Subcutaneous abdominal adipose tissue (tissue), 5 donors: ENCODE measurements at regions not wholly inside any gene's neighbourhood (a gene's known extent, or its start where the extent isn't known, plus 50 kb on each side); places are given as distances from the start of the nearest gene placed in this dataset.

Experiments
- H3K27ac ChIP-seq: one replicate; pipeline ENCODE4 v1.7.0; 2013; ENCODE audit warnings: low read depth, mild to moderate bottlenecking, inconsistent platforms, low read length, moderate library complexity
- H3K27me3 ChIP-seq, 5 donors: one replicate each; pipeline ENCODE4 v1.7.0; 2013; ENCODE audit warnings: low read length in 5 of 5, inconsistent platforms in 1 of 5; ENCODE audit not compliant: control insufficient read depth in 5 of 5, insufficient read depth in 4 of 5
- H3K36me3 ChIP-seq, 5 donors: one replicate each; pipeline ENCODE4 v1.7.0; 2013; ENCODE audit warnings: low read length in 5 of 5; ENCODE audit not compliant: control insufficient read depth in 5 of 5, insufficient read depth in 5 of 5
- H3K4me1 ChIP-seq, 5 donors: one replicate each; pipeline ENCODE4 v1.7.0; 2013; ENCODE audit warnings: low read length in 5 of 5, mild to moderate bottlenecking in 3 of 5, moderate library complexity in 1 of 5; ENCODE audit not compliant: control insufficient read depth in 5 of 5, insufficient read depth in 5 of 5
- H3K4me3 ChIP-seq, 5 donors: one replicate each; pipeline ENCODE4 v1.7.0; 2013; ENCODE audit warnings: low read length in 5 of 5, low read depth in 1 of 5
- H3K9ac ChIP-seq, 5 donors: one replicate each; pipeline ENCODE4 v1.7.0; 2013; ENCODE audit warnings: low read length in 5 of 5, mild to moderate bottlenecking in 4 of 5, moderate library complexity in 3 of 5
- H3K9me3 ChIP-seq, 5 donors: one replicate each; pipeline ENCODE4 v1.7.0; 2013; ENCODE audit warnings: low read length in 5 of 5; ENCODE audit not compliant: control insufficient read depth in 5 of 5
- donor health status: healthy.
- donor health status: healthy.
- donor health status: healthy.
- donor health status: healthy.
- donor health status: healthy.

GRCh38 chrX:39948582-39948981 lies 149.2 kb downstream of the BCOR start:
- peaks cover 0 to 7% (median 0%) of the 10 kb centered on the region in 5 donors for H3K4me1 ChIP-seq
- H3K27ac ChIP-seq = no peak overlapping the region
- H3K4me3 ChIP-seq = no peak overlapping the region
- H3K27me3 ChIP-seq = peaks cover 3 to 17% (median 16%) of the 10 kb centered on the region in 5 donors
- peaks cover 0 to 11% (median 9%) of the 10 kb centered on the region in 5 donors for H3K9me3 ChIP-seq
- no peaks in the 10 kb centered on the region for H3K36me3 ChIP-seq
- H3K9ac ChIP-seq = no peak overlapping the region

GRCh38 chrX:39950018-39950688 lies 147.6 kb downstream of the BCOR start:
- peaks cover 0 to 11% (median 0%) of the 10 kb centered on the region in 5 donors for H3K4me1 ChIP-seq
- no peak overlapping the region for H3K4me3 ChIP-seq
- no peak overlapping the region for H3K9ac ChIP-seq
- H3K27ac ChIP-seq = no peak overlapping the region
- peaks cover 3 to 23% (median 20%) of the 10 kb centered on the region in 5 donors for H3K27me3 ChIP-seq
- peaks cover 0 to 7% (median 5%) of the 10 kb centered on the region in 5 donors for H3K9me3 ChIP-seq
- H3K36me3 ChIP-seq = no peaks in the 10 kb centered on the region

- Histone ChIP-seq H3K27me3 (peaks cover 14 to 29% (median 24%) of the 10 kb centered on the region in 5 donors), H3K9ac (no peak overlapping the region), H3K4me3 (no peak overlapping the region), H3K36me3 (no peaks in the 10 kb centered on the region), H3K4me1 (peaks cover 0 to 19% (median 0%) of the 10 kb centered on the region in 5 donors), H3K27ac (no peak overlapping the region), H3K9me3 (peaks cover 0 to 7% (median 5%) of the 10 kb centered on the region in 5 donors)
Measured at GRCh38 chrX:39952989-39953388, 144.8 kb downstream of the BCOR start.

GRCh38 chrX:39953879-39954278 lies 143.9 kb downstream of the BCOR start:
- Histone ChIP-seq H3K27me3 (peaks cover 14 to 29% (median 25%) of the 10 kb centered on the region in 5 donors), H3K4me3 (no peak overlapping the region), H3K4me1 (peaks cover 0 to 20% (median 0%) of the 10 kb centered on the region in 5 donors), H3K27ac (no peak overlapping the region), H3K9ac (no peak overlapping the region), H3K36me3 (no peaks in the 10 kb centered on the region), H3K9me3 (peaks cover 0 to 7% (median 5%) of the 10 kb centered on the region in 5 donors)

- peaks cover 0 to 18% (median 0%) of the 10 kb centered on the region in 5 donors for H3K4me1 ChIP-seq
- H3K4me3 ChIP-seq = no peak overlapping the region
- H3K9ac ChIP-seq = no peak overlapping the region
- H3K27ac ChIP-seq = no peak overlapping the region
- peaks cover 14 to 32% (median 25%) of the 10 kb centered on the region in 5 donors for H3K27me3 ChIP-seq
- peaks cover 0 to 7% (median 5%) of the 10 kb centered on the region in 5 donors for H3K9me3 ChIP-seq
- H3K36me3 ChIP-seq = no peaks in the 10 kb centered on the region
Measured at GRCh38 chrX:39954851-39955250, 142.9 kb downstream of the BCOR start.

DNA sequence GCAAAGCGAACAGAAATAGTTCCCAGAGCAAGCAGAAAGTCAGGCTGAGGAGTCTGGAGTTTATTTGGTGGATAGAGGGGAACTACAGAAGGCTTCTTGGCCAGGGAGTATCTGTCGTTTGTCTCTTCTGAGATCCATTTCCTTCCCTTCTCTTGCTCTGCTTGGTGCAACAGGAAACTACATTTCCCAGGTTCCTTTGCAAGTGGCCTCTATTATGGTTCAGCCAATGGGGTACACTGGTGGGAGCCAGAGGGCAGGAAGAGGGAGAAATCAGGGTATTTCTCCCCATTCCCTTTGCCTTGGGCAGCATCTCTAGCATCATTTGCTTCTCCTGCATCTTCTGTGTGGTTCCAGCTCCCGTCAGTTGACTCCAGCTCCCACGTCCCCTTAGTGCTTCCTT lies 142.1 kb downstream of the BCOR start:
- Histone ChIP-seq H3K9ac (no peak overlapping the region), H3K4me3 (no peak overlapping the region), H3K27me3 (peaks cover 14 to 32% (median 25%) of the 10 kb centered on the region in 5 donors), H3K27ac (no peak overlapping the region), H3K36me3 (no peaks in the 10 kb centered on the region), H3K4me1 (peaks cover 0 to 18% (median 0%) of the 10 kb centered on the region in 5 donors), H3K9me3 (peaks cover 0 to 7% (median 5%) of the 10 kb centered on the region in 5 donors)

- Histone ChIP-seq H3K36me3 (no peaks in the 10 kb centered on the region), H3K27ac (no peak overlapping the region), H3K9me3 (peaks cover 0 to 2% (median 0%) of the 10 kb centered on the region in 5 donors), H3K4me1 (peaks cover 0 to 18% (median 0%) of the 10 kb centered on the region in 5 donors), H3K4me3 (no peak overlapping the region), H3K27me3 (peaks cover 14 to 26% (median 22%) of the 10 kb centered on the region in 5 donors), H3K9ac (peak overlapping the region in 1 of 5 donors; percentile 4)
Measured at GRCh38 chrX:39956803-39957394, 140.9 kb downstream of the BCOR start.

GRCh38 chrX:39957816-39958566 lies 139.8 kb downstream of the BCOR start:
- no peak overlapping the region for H3K27ac ChIP-seq
- no peak overlapping the region for H3K4me3 ChIP-seq
- peaks cover 11 to 26% (median 16%) of the 10 kb centered on the region in 5 donors for H3K27me3 ChIP-seq
- no peaks in the 10 kb centered on the region for H3K36me3 ChIP-seq
- no peak overlapping the region for H3K9ac ChIP-seq
- peaks cover 0 to 18% (median 0%) of the 10 kb centered on the region in 5 donors for H3K4me1 ChIP-seq
- peaks cover 0 to 3% (median 2%) of the 10 kb centered on the region in 5 donors for H3K9me3 ChIP-seq

DNA sequence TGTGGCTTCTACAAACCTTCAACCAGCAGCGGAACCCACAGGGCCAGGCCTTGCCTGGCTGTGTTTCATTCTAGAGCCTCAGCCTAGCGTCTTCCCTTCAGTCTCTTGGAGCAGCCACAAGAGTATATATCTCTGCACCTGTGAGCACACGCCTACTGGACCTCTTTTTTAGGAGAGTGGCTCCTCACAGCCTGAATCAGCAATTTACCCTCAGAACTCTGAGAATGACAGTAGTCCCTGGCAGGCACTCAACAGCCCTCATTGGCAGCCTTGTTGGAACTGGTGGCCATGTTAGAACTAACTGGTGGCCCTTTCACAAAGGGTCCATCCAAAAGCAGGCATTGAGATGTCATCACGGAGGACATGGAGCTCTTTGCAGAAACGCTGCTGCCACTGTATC lies 138.9 kb downstream of the BCOR start:
- Histone ChIP-seq H3K9me3 (peaks cover 0 to 12% (median 4%) of the 10 kb centered on the region in 5 donors), H3K27ac (no peak overlapping the region), H3K9ac (no peak overlapping the region), H3K4me1 (peaks cover 0 to 18% (median 0%) of the 10 kb centered on the region in 5 donors), H3K27me3 (peaks cover 11 to 26% (median 14%) of the 10 kb centered on the region in 5 donors), H3K4me3 (no peak overlapping the region), H3K36me3 (no peaks in the 10 kb centered on the region)
